ENCODE measurements at regions not wholly inside any gene's neighbourhood (a gene's known extent, or its start where the extent isn't known, plus 50 kb on each side); places are given as distances from the start of the nearest gene placed in this dataset.

- Histone ChIP-seq H3K36me3 (ENCODE audit: insufficient read depth, low read length) (no peaks in the 10 kb centered on the region), H3K27me3 (ENCODE audit: insufficient read depth, low read length) (no peaks in the 10 kb centered on the region), H3K4me3 (ENCODE audit: low read length) (no peak overlapping the region), H3K4me1 (ENCODE audit: insufficient read depth, low read length) (no peaks in the 10 kb centered on the region), H3K9me3 (ENCODE audit: insufficient read depth, low read depth, low read length) (peaks cover 3% of the 10 kb centered on the region; the same call in 1 of the 2 replicates), H3K27ac (ENCODE audit: low read depth, low read length) (no peak overlapping the region), H3K9ac (ENCODE audit: low read depth, low read length) (no peak overlapping the region)
- WGBS: 93% methylated on average over 6 of the region's 6 CpGs
Observed at GRCh38 chr21:28731700-28732321, 260.9 kb downstream of the LTN1 start.

GRCh38 chr21:28729887-28730286, 262.8 kb downstream of the LTN1 start:
- Histone ChIP-seq H3K9ac (ENCODE audit: low read depth, low read length) (no peak overlapping the region), H3K36me3 (ENCODE audit: insufficient read depth, low read length) (no peaks in the 10 kb centered on the region), H3K9me3 (ENCODE audit: insufficient read depth, low read depth, low read length) (no peaks in the 10 kb centered on the region), H3K27ac (ENCODE audit: low read depth, low read length) (no peak overlapping the region), H3K4me3 (ENCODE audit: low read length) (no peak overlapping the region), H3K27me3 (ENCODE audit: insufficient read depth, low read length) (no peaks in the 10 kb centered on the region), H3K4me1 (ENCODE audit: insufficient read depth, low read length) (no peaks in the 10 kb centered on the region)
- 93% methylated on average over 6 of the region's 6 CpGs for WGBS

GRCh38 chr21:28727809-28728208, 264.9 kb downstream of the LTN1 start:
- Histone ChIP-seq H3K9me3 (ENCODE audit: insufficient read depth, low read depth, low read length) (no peaks in the 10 kb centered on the region), H3K9ac (ENCODE audit: low read depth, low read length) (no peak overlapping the region)
- WGBS: 89% methylated on average over 1 of the region's 1 CpG

DNA sequence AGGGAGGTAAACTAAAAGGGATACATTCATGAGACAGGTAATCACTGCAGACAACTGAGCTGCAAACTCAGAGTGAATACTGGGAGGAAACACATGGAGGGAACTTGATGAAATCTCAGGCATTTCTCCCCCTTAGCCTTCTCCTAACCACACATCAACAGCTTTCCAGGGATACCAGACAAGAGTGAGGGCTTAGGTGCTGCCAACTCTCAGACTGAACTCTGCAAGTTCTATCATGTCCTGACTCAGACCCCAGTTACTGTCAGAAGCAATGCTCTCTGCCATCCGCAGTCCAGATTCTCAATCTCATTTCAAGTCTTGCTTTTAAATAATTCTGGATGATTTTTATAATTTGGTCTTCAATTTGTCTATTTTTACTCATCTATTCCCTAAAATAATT, 267.3 kb downstream of the LTN1 start:
- Histone ChIP-seq H3K36me3 (ENCODE audit: insufficient read depth, low read length) (no peaks in the 10 kb centered on the region), H3K9ac (ENCODE audit: low read depth, low read length) (no peak overlapping the region), H3K27ac (ENCODE audit: low read depth, low read length) (no peak overlapping the region), H3K27me3 (ENCODE audit: insufficient read depth, low read length) (no peaks in the 10 kb centered on the region), H3K9me3 (ENCODE audit: insufficient read depth, low read depth, low read length) (no peaks in the 10 kb centered on the region), H3K4me3 (ENCODE audit: low read length) (no peak overlapping the region), H3K4me1 (ENCODE audit: insufficient read depth, low read length) (no peaks in the 10 kb centered on the region)
- 80% methylated on average over 1 of the region's 1 CpG for WGBS

More at GRCh38 chr21:28727809-28728208, 264.9 kb downstream of the LTN1 start:
- no peaks in the 10 kb centered on the region for H3K27me3 ChIP-seq (ENCODE audit: insufficient read depth, low read length)
- no peak overlapping the region for H3K27ac ChIP-seq (ENCODE audit: low read depth, low read length)
- H3K4me3 ChIP-seq (ENCODE audit: low read length): no peak overlapping the region
- no peaks in the 10 kb centered on the region for H3K4me1 ChIP-seq (ENCODE audit: insufficient read depth, low read length)
- no peaks in the 10 kb centered on the region for H3K36me3 ChIP-seq (ENCODE audit: insufficient read depth, low read length)

DNA sequence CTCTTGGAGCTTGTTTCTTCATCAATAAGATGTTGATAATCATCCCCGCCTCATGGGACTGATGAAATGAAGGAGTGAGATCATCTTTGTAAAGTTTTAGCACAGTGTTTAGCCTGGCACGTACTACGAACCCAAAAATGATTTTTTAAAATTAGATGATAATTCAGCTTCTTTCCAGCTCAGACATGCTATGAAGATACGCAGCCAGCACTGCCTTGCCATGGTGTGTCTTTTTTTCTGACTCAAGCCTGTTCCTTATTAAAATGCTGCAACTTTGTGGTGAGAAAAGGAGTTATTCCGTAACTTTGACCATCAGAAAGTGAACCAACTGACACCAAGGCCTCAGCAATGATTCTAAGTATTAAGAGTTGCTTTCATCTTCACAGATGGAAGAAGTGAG, 269.0 kb downstream of the LTN1 start:
- no peak overlapping the region for H3K9ac ChIP-seq (ENCODE audit: low read depth, low read length)
- WGBS: 98% methylated on average over 5 of the region's 5 CpGs
- H3K36me3 ChIP-seq (ENCODE audit: insufficient read depth, low read length): no peaks in the 10 kb centered on the region
- no peaks in the 10 kb centered on the region for H3K4me1 ChIP-seq (ENCODE audit: insufficient read depth, low read length)
- no peak overlapping the region for H3K27ac ChIP-seq (ENCODE audit: low read depth, low read length)
- H3K4me3 ChIP-seq (ENCODE audit: low read length): no peak overlapping the region
- no peaks in the 10 kb centered on the region for H3K27me3 ChIP-seq (ENCODE audit: insufficient read depth, low read length)
- no peaks in the 10 kb centered on the region for H3K9me3 ChIP-seq (ENCODE audit: insufficient read depth, low read depth, low read length)

- Histone ChIP-seq H3K4me3 (ENCODE audit: low read length) (no peak overlapping the region), H3K4me1 (ENCODE audit: insufficient read depth, low read length) (no peaks in the 10 kb centered on the region), H3K9me3 (ENCODE audit: insufficient read depth, low read depth, low read length) (no peaks in the 10 kb centered on the region), H3K27ac (ENCODE audit: low read depth, low read length) (no peak overlapping the region), H3K27me3 (ENCODE audit: insufficient read depth, low read length) (no peaks in the 10 kb centered on the region), H3K36me3 (ENCODE audit: insufficient read depth, low read length) (no peaks in the 10 kb centered on the region), H3K9ac (ENCODE audit: low read depth, low read length) (no peak overlapping the region)
- 96% methylated on average over 3 of the region's 3 CpGs for WGBS
Observed at GRCh38 chr21:28719723-28720122, 273.0 kb downstream of the LTN1 start.

- Histone ChIP-seq H3K9ac (ENCODE audit: low read depth, low read length) (no peak overlapping the region), H3K4me1 (ENCODE audit: insufficient read depth, low read length) (no peaks in the 10 kb centered on the region), H3K27me3 (ENCODE audit: insufficient read depth, low read length) (no peaks in the 10 kb centered on the region), H3K27ac (ENCODE audit: low read depth, low read length) (no peak overlapping the region), H3K4me3 (ENCODE audit: low read length) (no peak overlapping the region), H3K9me3 (ENCODE audit: insufficient read depth, low read depth, low read length) (no peaks in the 10 kb centered on the region), H3K36me3 (ENCODE audit: insufficient read depth, low read length) (no peaks in the 10 kb centered on the region)
- 100% methylated on average over 1 of the region's 1 CpG for WGBS
Observed at GRCh38 chr21:28714777-28715464, 277.8 kb downstream of the LTN1 start.

GRCh38 chr21:28712411-28712810, 280.3 kb downstream of the LTN1 start:
- H3K27me3 ChIP-seq (ENCODE audit: insufficient read depth, low read length): no peaks in the 10 kb centered on the region
- no peak overlapping the region for H3K27ac ChIP-seq (ENCODE audit: low read depth, low read length)
- 0 out of 2 replicates have a peak, but pooled peaks cover 4% of the 10 kb centered on the region for H3K9me3 ChIP-seq (ENCODE audit: insufficient read depth, low read depth, low read length)
- H3K4me1 ChIP-seq (ENCODE audit: insufficient read depth, low read length): no peaks in the 10 kb centered on the region
- no peak overlapping the region for H3K4me3 ChIP-seq (ENCODE audit: low read length)
- no peak overlapping the region for H3K9ac ChIP-seq (ENCODE audit: low read depth, low read length)
- H3K36me3 ChIP-seq (ENCODE audit: insufficient read depth, low read length): no peaks in the 10 kb centered on the region

DNA sequence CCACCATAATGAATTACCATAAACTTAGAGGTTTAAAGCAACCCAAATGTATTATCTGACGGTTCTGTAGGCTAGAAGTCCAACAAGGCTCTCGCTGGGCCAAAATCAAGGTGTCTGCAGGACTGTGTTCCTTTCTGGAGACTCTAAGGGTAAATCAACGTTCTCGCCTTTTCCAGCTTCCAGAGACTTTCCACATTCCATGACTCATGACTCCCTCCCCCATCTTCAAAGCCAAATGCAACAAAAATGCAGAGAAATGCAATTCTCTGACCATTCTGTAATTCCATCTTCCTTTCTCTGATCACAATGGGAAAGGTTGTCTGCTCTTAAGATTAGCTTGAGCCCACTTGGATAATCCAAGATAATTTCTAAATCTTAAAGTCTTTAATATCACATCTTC, 287.1 kb downstream of the LTN1 start:
- H3K4me3 ChIP-seq (ENCODE audit: low read length): no peak overlapping the region
- 0 out of 2 replicates have a peak, but pooled peaks cover 4% of the 10 kb centered on the region for H3K9me3 ChIP-seq (ENCODE audit: insufficient read depth, low read depth, low read length)
- H3K27ac ChIP-seq (ENCODE audit: low read depth, low read length): no peak overlapping the region
- H3K9ac ChIP-seq (ENCODE audit: low read depth, low read length): no peak overlapping the region
- H3K36me3 ChIP-seq (ENCODE audit: insufficient read depth, low read length): no peaks in the 10 kb centered on the region
- no peaks in the 10 kb centered on the region for H3K4me1 ChIP-seq (ENCODE audit: insufficient read depth, low read length)
- H3K27me3 ChIP-seq (ENCODE audit: insufficient read depth, low read length): no peaks in the 10 kb centered on the region
- 89% methylated on average over 4 of the region's 4 CpGs for WGBS

DNA sequence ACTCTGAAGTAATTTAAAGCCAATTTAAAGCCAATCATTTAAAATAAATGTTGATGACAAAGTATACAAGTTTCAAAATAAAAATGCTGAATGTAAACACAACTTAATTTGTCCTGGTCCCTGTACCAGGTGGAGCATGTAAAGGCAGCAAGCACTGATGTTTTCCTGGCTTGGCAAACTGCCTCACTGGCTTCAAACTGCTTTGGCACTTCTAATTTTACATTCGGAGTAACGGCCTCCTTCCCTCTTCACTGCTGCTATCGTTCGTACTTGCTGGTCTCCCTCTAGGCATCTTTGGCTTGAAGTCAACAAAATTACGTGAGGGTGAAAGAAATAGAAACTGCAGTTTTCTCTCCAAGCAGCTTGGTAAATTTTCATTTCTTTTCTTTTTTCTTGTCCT, 287.9 kb downstream of the LTN1 start:
- H3K27me3 ChIP-seq (ENCODE audit: insufficient read depth, low read length): no peaks in the 10 kb centered on the region
- 0 out of 2 replicates have a peak, but pooled peaks cover 4% of the 10 kb centered on the region for H3K9me3 ChIP-seq (ENCODE audit: insufficient read depth, low read depth, low read length)
- H3K27ac ChIP-seq (ENCODE audit: low read depth, low read length): no peak overlapping the region
- no peak overlapping the region for H3K4me3 ChIP-seq (ENCODE audit: low read length)
- no peaks in the 10 kb centered on the region for H3K36me3 ChIP-seq (ENCODE audit: insufficient read depth, low read length)
- H3K9ac ChIP-seq (ENCODE audit: low read depth, low read length): no peak overlapping the region
- 94% methylated on average over 5 of the region's 5 CpGs for WGBS
- H3K4me1 ChIP-seq (ENCODE audit: insufficient read depth, low read length): no peaks in the 10 kb centered on the region

DNA sequence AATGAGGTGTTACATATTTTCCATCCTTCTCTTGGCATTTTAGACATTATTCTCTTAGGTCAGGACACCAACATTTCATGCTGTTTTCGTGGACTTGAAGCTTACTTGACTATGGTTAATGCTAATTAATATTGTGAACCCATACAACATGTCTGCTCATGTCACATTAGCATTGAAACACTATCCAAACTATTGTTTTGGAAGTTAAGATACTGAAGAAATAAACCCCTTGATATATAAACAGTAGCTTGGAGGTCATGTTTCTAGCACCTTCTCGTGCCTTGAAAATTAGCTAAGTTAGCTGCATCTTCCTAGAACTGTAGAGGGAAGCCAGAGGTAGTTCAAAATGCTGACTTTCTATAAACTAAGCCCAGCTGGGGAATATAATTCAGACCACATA, 288.8 kb downstream of the LTN1 start:
- Histone ChIP-seq H3K4me1 (ENCODE audit: insufficient read depth, low read length) (no peaks in the 10 kb centered on the region), H3K9ac (ENCODE audit: low read depth, low read length) (no peak overlapping the region), H3K27me3 (ENCODE audit: insufficient read depth, low read length) (no peaks in the 10 kb centered on the region), H3K9me3 (ENCODE audit: insufficient read depth, low read depth, low read length) (0 out of 2 replicates have a peak, but pooled peaks cover 2% of the 10 kb centered on the region), H3K36me3 (ENCODE audit: insufficient read depth, low read length) (no peaks in the 10 kb centered on the region), H3K27ac (ENCODE audit: low read depth, low read length) (no peak overlapping the region), H3K4me3 (ENCODE audit: low read length) (no peak overlapping the region)
- 100% methylated on average over 1 of the region's 2 CpGs for WGBS
